ENCODE measurements at regions not wholly inside any gene's neighbourhood (a gene's known extent, or its start where the extent isn't known, plus 50 kb on each side); places are given as distances from the start of the nearest gene placed in this dataset.

GRCh38 chr6:114735025-114735735 lies 392.4 kb upstream of the HS3ST5 start:
- Mint-ChIP-seq H3K27me3 (ENCODE audit: low read depth) (no peaks in the 10 kb centered on the region), H3K4me1 (no peaks in the 10 kb centered on the region), H3K27ac (ENCODE audit: unreplicated experiment) (no peak overlapping the region), H3K36me3 (ENCODE audit: low read depth) (no peaks in the 10 kb centered on the region), H3K4me3 (no peak overlapping the region), H3K9me3 (no peaks in the 10 kb centered on the region)
- TF ChIP-seq CTCF (conservative IDR thresholded peaks at IDR 0.05), result peak; percentile 22
- no peak for DNase-seq (ENCODE audit: low read depth, low spot score)

DNA sequence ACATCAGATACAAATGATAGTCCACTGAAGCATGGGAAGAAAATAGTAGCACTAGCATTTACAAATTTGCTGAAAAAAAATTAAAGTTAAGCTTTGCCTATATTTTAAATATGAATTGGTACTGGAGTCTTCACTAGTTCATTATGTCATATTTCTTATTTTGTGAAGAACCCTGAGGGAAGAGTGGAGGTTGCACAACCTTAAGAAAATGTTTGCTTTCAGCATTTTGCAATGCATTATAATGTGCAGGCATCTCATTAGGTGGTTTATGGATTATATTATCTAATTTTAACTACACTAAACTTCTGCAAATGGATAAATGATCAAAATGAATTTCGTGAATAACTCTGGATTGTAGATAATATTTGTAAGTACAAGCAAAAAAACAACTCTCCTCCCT lies 390.8 kb upstream of the HS3ST5 start:
- no peaks in the 10 kb centered on the region for H3K36me3 Mint-ChIP-seq (ENCODE audit: low read depth)
- no peaks in the 10 kb centered on the region for H3K27me3 Mint-ChIP-seq (ENCODE audit: low read depth)
- no peak overlapping the region for H3K27ac Mint-ChIP-seq (ENCODE audit: unreplicated experiment)
- no peak for TF ChIP-seq CTCF (conservative IDR thresholded peaks at IDR 0.05)
- no peak for DNase-seq (ENCODE audit: low read depth, low spot score)
- H3K9me3 Mint-ChIP-seq, result no peaks in the 10 kb centered on the region
- no peak overlapping the region for H3K4me3 Mint-ChIP-seq
- no peaks in the 10 kb centered on the region for H3K4me1 Mint-ChIP-seq

GRCh38 chr6:114718716-114719270 lies 376.0 kb upstream of the HS3ST5 start:
- no peak overlapping the region for H3K27ac Mint-ChIP-seq (ENCODE audit: unreplicated experiment)
- H3K27me3 Mint-ChIP-seq (ENCODE audit: low read depth), result no peaks in the 10 kb centered on the region
- H3K4me1 Mint-ChIP-seq, result peaks cover 8% of the 10 kb centered on the region
- no peak overlapping the region for H3K4me3 Mint-ChIP-seq
- no peaks in the 10 kb centered on the region for H3K9me3 Mint-ChIP-seq
- H3K36me3 Mint-ChIP-seq (ENCODE audit: low read depth), result no peaks in the 10 kb centered on the region
- DNase-seq (ENCODE audit: low read depth, low spot score), result no peak
- TF ChIP-seq CTCF (conservative IDR thresholded peaks at IDR 0.05), result no peak

- no peaks in the 10 kb centered on the region for H3K9me3 Mint-ChIP-seq
- H3K36me3 Mint-ChIP-seq (ENCODE audit: low read depth), result no peaks in the 10 kb centered on the region
- H3K4me1 Mint-ChIP-seq, result peaks cover 8% of the 10 kb centered on the region
- no peak for DNase-seq (ENCODE audit: low read depth, low spot score)
- no peaks in the 10 kb centered on the region for H3K27me3 Mint-ChIP-seq (ENCODE audit: low read depth)
- H3K27ac Mint-ChIP-seq (ENCODE audit: unreplicated experiment), result no peak overlapping the region
- no peak for TF ChIP-seq CTCF (conservative IDR thresholded peaks at IDR 0.05)
- no peak overlapping the region for H3K4me3 Mint-ChIP-seq
These were observed 375.4 kb upstream of the HS3ST5 start for GRCh38 chr6:114718186-114718585.

DNA sequence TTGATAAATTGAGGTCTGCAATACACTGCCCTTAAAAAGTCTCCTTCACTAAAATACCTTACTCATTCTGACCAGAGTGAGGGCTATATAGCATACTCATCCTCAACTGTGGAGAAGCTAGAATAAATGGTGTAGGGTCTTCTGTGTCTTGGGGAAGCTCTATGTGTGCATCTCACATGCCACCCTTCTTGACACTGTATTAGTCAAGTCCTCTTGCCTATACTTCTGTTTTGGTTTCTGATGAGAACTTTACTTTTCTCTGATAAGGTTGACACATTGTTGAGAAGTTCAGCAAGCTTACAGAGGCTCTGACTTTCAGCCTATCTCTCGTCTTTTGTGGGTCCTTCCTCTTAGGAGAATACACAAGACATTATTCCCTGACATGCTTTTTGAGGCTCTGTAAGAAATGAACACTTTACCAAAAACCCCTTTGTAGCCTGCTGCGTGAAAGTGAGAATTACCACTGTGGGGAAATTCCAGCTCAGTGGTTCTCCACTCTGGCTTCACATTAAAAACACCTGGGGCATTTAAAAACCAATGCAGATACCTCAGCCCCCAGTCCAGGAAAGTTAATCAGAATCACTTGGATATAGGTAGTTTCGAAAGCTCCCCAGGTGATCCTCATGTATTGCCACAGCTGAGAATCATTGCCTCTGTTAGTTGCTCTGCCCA lies 372.1 kb upstream of the HS3ST5 start:
- Mint-ChIP-seq H3K4me1 (peaks cover 8% of the 10 kb centered on the region), H3K9me3 (no peaks in the 10 kb centered on the region), H3K36me3 (ENCODE audit: low read depth) (no peaks in the 10 kb centered on the region), H3K4me3 (no peak overlapping the region), H3K27ac (ENCODE audit: unreplicated experiment) (no peak overlapping the region), H3K27me3 (ENCODE audit: low read depth) (no peaks in the 10 kb centered on the region)
- TF ChIP-seq CTCF (conservative IDR thresholded peaks at IDR 0.05), result no peak
- no peak for DNase-seq (ENCODE audit: low read depth, low spot score)

All from neural crest cell (in vitro differentiated cells).